ENCODE measurements at regions not wholly inside any gene's neighbourhood (a gene's known extent, or its start where the extent isn't known, plus 50 kb on each side); places are given as distances from the start of the nearest gene placed in this dataset.

GRCh38 chr7:80362010-80362618, 149.8 kb downstream of the GNAT3 start:
- DNase-seq (ENCODE audit: low spot score) (peak; percentile 15), ATAC-seq (no peak)
- H3K9me3 Mint-ChIP-seq: peaks cover 18% of the 10 kb centered on the region
- Histone ChIP-seq H2AFZ (no peak overlapping the region), H3K36me3 (ENCODE audit: insufficient read depth) (no peaks in the 10 kb centered on the region), H3K27me3 (ENCODE audit: insufficient read depth) (no peaks in the 10 kb centered on the region), H4K20me1 (replicated peaks; ENCODE audit: insufficient read depth) (no peaks in the 10 kb centered on the region), H3K9me2 (ENCODE audit: insufficient read depth) (no peaks in the 10 kb centered on the region), H3K79me2 (replicated peaks; ENCODE audit: insufficient read depth) (no peaks in the 10 kb centered on the region), H3K4me3 (no peak overlapping the region), H3K27ac (ENCODE audit: low read depth) (no peak overlapping the region), H3F3A (replicated peaks; ENCODE audit: low read depth) (no peaks in the 10 kb centered on the region), H3K4me2 (no peak overlapping the region), H3K4me1 (ENCODE audit: insufficient read depth) (no peaks in the 10 kb centered on the region)
- no peaks in the 10 kb centered on the region for H3K4me1 Mint-ChIP-seq
- no peak overlapping the region for H3K4me3 Mint-ChIP-seq
- no peaks in the 10 kb centered on the region for H3K27me3 Mint-ChIP-seq (ENCODE audit: insufficient read depth, low read depth, poor library complexity)
- TF ChIP-seq ZNF462 (CRISPR knock-in tag; IDR thresholded peaks at IDR 0.05): no peak
- TF ChIP-seq REST (IDR thresholded peaks at IDR 0.05; ENCODE audit: unreplicated experiment): no peak
- no peak for TF ChIP-seq EZH2phosphoT487 (IDR thresholded peaks at IDR 0.05; ENCODE audit: unreplicated experiment)
- TF ChIP-seq STAT1 (IDR thresholded peaks at IDR 0.05; ENCODE audit: unreplicated experiment): no peak
- no peak for TF ChIP-seq JUNB (IDR thresholded peaks at IDR 0.05; ENCODE audit: unreplicated experiment)
- H3K27ac Mint-ChIP-seq: no peak overlapping the region
- no peaks in the 10 kb centered on the region; the same call in 2 of the 3 replicates for H3K36me3 Mint-ChIP-seq (ENCODE audit: low read depth)

Data from GM23338 (cell line).